Cardiac septum (tissue), 1 donor: ENCODE measurements at regions not wholly inside any gene's neighbourhood (a gene's known extent, or its start where the extent isn't known, plus 50 kb on each side); places are given as distances from the start of the nearest gene placed in this dataset.

Experiments used
- DNase-seq: peaks from one replicate; pipeline ENCODE4 v3.0.0-alpha.2; 2020; ENCODE audit warnings: low spot score
- intact Hi-C: fragments of 100-400 bp; cut with DNase I; formaldehyde crosslinking; loops from one replicate; pipeline ENCODE4 v1.14.0; 2022
- donor health status: DM: no; HTN: no; CAD: no.

GRCh38 chr3:177961784-177962183 is 574.5 kb upstream of the KCNMB2 start:
- no peak for DNase-seq
- intact Hi-C loops: no loop called here

- DNase-seq: no peak
- intact Hi-C loops: no loop called here
Measured at GRCh38 chr3:177966493-177966892, 569.7 kb upstream of the KCNMB2 start.

GRCh38 chr3:177968891-177969290 is 567.3 kb upstream of the KCNMB2 start:
- intact Hi-C loops: no loop called here
- no peak for DNase-seq

- DNase-seq: no peak
- intact Hi-C loops: no loop called here
Measured at GRCh38 chr3:177973241-177973840, 562.9 kb upstream of the KCNMB2 start.

DNA sequence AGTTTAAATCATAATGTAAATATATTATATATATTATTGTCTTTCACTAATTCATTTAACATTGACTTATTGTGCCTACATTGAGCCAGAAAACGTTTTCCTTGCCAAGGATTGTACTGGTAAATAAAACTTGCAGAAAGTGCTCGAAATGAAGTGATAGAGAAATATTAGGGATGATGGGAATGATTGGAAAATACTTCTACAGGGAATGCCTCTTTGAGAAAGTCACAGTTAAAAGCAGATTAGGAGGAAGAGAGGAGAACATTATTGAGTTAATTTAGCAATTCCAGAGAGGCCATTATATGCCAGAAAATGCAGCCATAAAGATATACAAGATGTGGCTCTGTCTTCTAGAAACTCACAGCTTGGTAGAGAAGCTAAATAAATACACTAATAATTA is 560.0 kb upstream of the KCNMB2 start:
- intact Hi-C loops: no loop called here
- DNase-seq: no peak

DNA sequence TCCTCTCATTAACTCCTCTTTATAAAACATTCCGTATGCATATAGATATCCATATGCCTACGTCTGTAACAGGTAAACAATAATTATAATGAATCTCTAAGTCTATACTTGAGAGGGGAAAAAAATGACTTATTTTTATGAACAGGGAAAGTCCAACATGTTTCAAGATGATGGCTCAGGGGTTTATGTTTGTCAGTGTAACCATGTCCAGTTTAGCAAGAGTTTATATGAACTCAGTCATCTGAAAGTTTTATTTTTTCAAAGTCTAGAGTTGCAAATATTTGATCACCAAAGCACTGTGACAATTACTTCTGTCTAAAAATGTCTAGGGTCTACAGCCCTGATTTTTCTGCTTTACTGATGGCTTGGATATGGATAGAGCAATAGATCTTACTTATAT is 559.4 kb upstream of the KCNMB2 start:
- intact Hi-C loops: no loop called here
- DNase-seq: no peak

DNA sequence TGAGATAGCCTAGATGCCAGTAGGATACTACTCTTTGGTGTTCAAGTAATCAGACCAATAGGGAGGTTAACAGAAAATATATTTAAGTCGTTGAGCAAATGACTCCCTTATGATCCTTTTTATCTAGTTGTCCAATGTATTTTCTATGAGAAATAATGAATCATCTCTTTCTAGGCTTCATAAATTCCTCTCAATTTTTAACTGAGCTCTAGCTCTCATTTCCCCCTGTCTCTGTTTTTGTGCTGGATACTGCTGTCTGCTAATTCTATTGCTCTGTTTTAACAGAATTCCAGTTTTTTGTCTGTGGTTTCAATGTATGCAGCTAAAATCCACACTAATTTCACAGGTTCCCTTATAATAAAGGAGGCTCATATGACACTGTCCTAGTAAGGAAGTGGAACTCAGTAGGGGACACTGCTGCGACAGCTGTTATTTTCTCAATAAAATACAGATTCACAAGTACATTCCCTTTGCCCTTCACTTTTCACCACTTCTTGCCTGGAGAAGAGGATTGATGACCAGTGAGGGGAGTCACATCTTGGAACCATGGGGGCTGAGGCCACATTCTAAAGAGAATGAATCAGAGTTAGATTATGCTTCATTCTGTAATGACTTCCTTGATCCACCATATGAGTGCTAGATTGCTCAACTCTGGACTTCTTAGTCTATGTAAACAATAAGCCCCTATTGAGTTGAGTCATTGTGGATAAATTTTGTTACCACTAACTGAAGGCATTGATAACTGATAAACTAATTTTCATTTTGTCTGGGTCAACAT is 558.7 kb upstream of the KCNMB2 start:
- intact Hi-C loops: no loop called here
- DNase-seq: no peak

GRCh38 chr3:177978946-177979345 is 557.3 kb upstream of the KCNMB2 start:
- intact Hi-C loops: no loop called here
- DNase-seq: no peak

GRCh38 chr3:177979703-177980102 is 556.5 kb upstream of the KCNMB2 start:
- intact Hi-C loops: no loop called here
- no peak for DNase-seq

DNA sequence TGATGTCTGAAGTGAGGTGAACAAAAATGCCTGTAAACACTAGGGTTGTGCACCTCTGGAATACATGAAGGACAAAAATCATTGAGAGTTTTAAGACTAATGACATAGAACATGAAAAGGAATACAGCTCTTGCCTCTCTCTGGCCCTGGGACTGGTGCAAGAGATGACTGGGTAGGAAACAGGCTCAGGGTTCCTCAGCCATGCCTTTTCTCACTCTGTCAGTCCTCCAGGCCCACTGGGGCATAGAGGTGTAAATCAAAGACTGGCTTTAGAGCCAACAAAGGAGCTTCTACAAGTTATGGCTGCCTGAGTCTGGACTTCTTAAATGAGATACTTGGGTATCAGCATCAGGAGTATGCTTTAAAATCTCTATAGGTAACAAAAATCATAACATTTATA is 554.7 kb upstream of the KCNMB2 start:
- intact Hi-C loops: no loop called here
- no peak for DNase-seq

DNA sequence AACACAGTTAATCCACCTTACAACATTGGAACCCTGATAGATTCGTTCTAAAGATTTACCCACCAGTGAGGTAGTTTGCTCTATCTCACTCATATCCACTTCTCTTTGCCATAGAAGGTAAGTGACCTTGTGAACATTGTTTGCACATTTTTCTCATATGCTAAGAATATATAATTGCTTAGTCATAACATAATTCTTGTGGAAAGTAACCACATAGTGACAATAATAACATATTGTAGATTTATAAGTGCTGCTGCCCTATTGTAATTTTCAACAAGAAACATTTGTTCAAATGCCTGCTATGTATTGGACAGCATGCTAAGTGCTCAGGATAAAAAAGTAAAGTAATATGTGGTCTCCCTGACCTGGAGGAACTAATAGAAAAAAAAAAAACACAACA is 554.2 kb upstream of the KCNMB2 start:
- intact Hi-C loops: no loop called here
- DNase-seq: no peak

DNA sequence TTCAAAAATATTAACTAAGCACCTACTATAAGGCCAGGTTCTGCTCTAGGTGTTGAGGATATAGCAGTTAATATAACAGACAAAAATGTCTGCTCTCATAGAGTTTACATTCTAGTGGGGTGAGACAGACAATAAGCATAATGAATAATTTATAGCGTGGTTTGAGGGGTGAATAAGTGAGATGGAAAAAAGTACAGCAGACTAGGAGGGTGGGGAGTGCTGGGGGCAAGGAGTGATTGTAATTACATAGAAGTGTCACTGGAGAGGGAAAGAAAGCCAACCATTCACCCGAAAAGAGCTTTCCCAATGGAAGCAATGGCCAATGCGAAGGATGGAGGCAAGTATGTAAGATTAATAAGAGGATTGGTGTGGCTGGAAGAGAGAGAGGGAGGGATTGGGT is 552.9 kb upstream of the KCNMB2 start:
- intact Hi-C loops: no loop called here
- no peak for DNase-seq

DNA sequence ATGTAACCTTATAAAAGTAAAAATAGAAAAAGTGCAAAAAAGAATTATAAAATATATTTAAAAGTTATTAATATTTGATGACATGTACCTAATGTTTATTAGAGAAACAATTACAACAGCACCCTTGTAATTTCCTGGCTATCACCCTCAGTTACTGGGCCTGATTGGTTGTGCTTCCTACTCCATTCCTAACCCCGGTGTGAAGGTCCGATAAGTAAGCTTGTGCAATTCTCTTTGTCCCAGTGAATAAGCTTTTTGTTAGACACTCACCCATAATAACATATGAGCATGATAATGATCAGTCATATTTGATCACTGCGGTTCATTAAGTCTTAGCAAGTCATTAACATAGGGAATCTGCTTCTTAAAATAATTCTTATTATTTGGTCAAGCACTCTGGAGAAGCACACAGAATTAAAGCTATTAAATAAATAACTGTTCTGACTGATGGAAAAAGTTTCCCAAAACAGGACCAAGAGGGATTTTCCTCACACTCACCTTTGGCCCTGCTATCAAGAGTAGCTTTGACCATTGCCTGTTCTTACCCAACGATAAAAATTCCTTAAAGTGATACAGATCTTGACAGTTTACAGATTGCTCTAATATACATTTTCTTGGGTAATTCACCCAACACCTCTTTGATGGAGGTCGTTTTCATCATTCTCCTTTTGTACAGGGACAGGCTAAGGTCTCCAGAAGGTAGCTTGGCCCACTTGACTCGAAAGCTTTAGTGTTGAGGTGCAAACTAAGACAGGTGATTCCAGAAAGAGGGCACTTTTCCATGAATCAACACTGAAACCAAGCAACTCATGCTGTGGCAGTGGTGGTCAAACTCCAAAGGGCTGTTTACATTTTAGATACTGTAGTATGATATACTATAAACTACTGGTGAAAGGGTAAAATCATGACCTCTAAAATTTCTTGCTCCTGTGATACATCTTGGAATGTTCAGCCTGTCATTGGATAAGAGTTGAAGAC is 543.0 kb upstream of the KCNMB2 start:
- DNase-seq: no peak
- intact Hi-C loops: no loop called here

GRCh38 chr3:177994976-177995375 is 541.3 kb upstream of the KCNMB2 start:
- DNase-seq: no peak
- intact Hi-C loops: no loop called here

DNA sequence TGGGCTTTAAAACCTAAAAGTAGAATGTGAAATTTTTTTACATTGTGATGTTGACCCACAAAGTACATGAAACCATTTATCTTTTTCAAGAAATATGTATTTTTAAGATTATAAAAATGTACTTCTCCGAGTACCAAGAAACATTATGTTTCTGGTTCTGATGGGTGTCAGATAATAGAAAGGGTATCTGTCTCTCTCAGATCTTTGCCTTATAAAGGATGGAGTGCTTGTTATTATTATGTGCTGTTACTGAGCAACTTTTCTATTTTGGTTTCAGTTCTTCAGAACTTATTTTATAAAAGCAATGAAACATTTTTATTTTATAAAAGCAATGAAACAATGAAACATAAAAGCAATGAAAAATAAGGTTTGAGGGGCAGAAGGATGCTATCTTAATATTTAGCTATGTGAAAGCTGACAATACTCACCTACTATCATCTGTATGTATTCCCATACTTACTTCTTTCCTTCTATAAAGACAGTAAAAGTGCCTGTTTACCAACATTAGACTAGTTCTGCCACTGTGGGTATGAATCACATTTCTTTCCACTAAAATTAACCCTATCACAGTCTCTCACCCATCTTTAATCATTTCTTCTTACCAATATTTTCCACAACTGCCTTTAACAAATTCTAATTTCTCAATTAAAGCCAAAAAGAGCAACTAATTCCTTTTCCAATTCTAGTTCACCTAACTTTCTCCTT is 540.7 kb upstream of the KCNMB2 start:
- DNase-seq: no peak
- intact Hi-C loops: no loop called here

- no peak for DNase-seq
- intact Hi-C loops: no loop called here
Measured at GRCh38 chr3:178001670-178002101, 534.5 kb upstream of the KCNMB2 start.

DNA sequence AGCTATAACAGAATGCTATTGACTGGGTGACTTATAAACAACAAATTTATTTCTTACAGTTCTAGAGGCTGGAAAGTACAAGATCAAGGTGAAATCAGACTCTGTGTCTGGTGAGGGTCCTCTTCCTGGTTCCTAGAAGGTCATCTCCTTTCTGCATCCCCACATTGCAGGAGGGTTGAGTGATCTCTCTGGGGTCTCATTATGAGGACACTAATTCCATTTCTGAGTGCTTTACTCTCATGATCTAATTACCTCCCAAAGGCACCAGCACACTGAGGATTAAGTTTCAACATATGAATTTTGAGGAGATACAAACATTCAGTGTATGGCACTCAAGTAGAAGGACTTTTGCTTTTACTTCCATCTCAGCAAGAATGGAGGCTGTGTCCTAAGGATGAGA is 534.1 kb upstream of the KCNMB2 start:
- intact Hi-C loops: no loop called here
- DNase-seq: no peak

DNA sequence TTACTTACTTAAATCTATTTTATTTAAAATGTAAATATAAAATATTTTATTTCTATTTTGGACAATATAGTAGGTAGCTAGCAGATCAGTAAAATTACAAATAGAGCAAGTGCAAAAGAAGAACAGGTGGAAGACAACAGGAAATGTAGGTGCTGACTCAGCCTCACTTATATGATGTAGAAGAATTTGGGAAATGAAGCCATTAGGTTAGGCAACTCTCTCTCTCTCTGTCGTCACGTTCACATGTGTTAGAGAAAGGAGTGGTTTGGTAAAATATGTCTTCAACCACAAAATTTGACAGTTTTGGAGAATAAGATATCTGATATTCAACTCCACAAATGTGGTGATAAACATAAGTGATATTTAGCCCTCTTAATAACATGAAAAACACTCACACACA is 532.5 kb upstream of the KCNMB2 start:
- intact Hi-C loops: no loop called here
- no peak for DNase-seq

DNA sequence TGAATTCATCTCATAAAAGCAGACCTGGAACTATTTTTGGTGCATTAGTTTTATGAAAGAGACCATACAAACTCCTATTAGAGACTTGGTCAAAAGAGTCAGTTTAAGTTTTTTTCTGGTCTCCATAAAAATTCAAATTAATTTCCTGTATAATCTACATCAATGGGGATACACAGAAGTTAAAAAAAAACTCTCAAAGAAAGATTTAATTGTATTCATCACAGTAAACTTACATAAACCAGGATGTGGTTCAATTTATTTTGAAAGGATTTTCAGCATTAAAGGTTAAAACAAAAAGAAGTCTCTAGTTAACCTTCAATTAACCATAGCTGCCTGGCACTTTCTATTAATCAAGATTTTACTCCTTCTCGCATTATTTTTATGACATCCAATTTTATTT is 530.3 kb upstream of the KCNMB2 start:
- no peak for DNase-seq
- intact Hi-C loops: no loop called here

- intact Hi-C loops: no loop called here
- DNase-seq: no peak
Measured at GRCh38 chr3:178010306-178010705, 525.9 kb upstream of the KCNMB2 start.
